Erythroblast (primary cell): ENCODE measurements at regions not wholly inside any gene's neighbourhood (a gene's known extent, or its start where the extent isn't known, plus 50 kb on each side); places are given as distances from the start of the nearest gene placed in this dataset.

Source experiments
- GATA1 ChIP-seq: IDR thresholded peaks from 2 replicates; pipeline ENCODE4 v1.6.1; 2011; ENCODE audit warnings: low read depth, mild to moderate bottlenecking, control low read depth, low read length, moderate library complexity
- POLR2A ChIP-seq: IDR thresholded peaks from 2 replicates; pipeline ENCODE4 v1.6.1; 2011; ENCODE audit warnings: mild to moderate bottlenecking, low read length

- no peak for TF ChIP-seq POLR2A
- no peak for TF ChIP-seq GATA1
These were observed 89.1 kb upstream of the SHISA6 start for GRCh38 chr17:11151818-11152425.
